ENCODE measurements at regions not wholly inside any gene's neighbourhood (a gene's known extent, or its start where the extent isn't known, plus 50 kb on each side); places are given as distances from the start of the nearest gene placed in this dataset.

DNA sequence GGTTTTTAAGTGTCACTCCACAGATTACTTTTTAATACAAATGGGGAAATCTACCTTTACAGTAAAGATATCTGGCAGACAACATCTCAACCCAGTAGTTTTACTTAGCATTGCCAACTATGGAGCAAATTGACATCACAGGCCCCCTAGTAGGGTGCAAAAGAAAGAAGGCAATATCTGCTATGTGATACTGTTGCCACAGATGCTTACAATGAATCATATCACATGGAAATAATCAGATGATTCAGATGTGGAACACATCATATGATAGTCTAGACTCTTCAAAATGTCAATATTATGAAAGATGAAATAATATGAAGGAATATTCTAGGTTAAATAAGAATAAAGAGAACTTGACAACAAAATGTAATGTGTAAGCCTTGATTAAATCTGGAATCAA lies 322.5 kb downstream of the BMP2 start:
- Histone ChIP-seq H3K4me1 (no peaks in the 10 kb centered on the region), H3K9me3 (no peaks in the 10 kb centered on the region), H3K4me3 (no peak overlapping the region), H3K27me3 (no peaks in the 10 kb centered on the region), H3K27ac (no peak overlapping the region), H3K36me3 (no peaks in the 10 kb centered on the region)
- intact Hi-C loops (cut with DNase I), result no loop called here
- ATAC-seq, result no peak
- no peak for FAIRE-seq
- TF ChIP-seq, protein P1, sequence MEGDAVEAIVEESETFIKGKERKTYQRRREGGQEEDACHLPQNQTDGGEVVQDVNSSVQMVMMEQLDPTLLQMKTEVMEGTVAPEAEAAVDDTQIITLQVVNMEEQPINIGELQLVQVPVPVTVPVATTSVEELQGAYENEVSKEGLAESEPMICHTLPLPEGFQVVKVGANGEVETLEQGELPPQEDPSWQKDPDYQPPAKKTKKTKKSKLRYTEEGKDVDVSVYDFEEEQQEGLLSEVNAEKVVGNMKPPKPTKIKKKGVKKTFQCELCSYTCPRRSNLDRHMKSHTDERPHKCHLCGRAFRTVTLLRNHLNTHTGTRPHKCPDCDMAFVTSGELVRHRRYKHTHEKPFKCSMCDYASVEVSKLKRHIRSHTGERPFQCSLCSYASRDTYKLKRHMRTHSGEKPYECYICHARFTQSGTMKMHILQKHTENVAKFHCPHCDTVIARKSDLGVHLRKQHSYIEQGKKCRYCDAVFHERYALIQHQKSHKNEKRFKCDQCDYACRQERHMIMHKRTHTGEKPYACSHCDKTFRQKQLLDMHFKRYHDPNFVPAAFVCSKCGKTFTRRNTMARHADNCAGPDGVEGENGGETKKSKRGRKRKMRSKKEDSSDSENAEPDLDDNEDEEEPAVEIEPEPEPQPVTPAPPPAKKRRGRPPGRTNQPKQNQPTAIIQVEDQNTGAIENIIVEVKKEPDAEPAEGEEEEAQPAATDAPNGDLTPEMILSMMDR (IDR thresholded peaks at IDR 0.05), result no peak
- no peak for DNase-seq

DNA sequence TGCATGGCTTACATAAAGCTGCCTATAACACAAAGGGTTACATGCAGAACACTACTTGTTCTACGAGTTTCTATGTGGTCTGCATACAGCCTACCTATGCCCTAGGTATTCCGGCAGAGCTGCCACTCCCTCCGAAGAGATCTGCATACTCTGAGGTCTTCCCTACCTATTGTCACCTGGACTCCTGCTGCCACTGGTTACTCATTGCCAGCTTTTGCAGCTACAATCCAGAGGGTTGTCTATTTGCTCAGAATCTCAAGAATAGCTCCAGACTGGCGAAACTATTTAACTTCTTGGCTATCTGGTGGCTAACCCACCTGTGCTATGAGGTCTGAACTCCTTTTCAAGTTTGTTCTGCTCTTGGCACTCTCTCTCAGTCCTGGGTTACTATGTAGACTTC lies 323.3 kb downstream of the BMP2 start:
- no peak for FAIRE-seq
- Histone ChIP-seq H3K27me3 (no peaks in the 10 kb centered on the region), H3K9me3 (no peaks in the 10 kb centered on the region), H3K36me3 (no peaks in the 10 kb centered on the region), H3K4me3 (no peak overlapping the region), H3K4me1 (no peaks in the 10 kb centered on the region), H3K27ac (no peak overlapping the region)
- intact Hi-C loops (cut with DNase I), result no loop called here
- 8 to 11% methylated on average over 4 of the region's 4 CpGs for WGBS, 2 donors
- no peak for DNase-seq
- TF ChIP-seq, protein P1 (IDR thresholded peaks at IDR 0.05), result no peak
- ATAC-seq, result peak in 2 of 4 donors; percentile 54 to 58

DNA sequence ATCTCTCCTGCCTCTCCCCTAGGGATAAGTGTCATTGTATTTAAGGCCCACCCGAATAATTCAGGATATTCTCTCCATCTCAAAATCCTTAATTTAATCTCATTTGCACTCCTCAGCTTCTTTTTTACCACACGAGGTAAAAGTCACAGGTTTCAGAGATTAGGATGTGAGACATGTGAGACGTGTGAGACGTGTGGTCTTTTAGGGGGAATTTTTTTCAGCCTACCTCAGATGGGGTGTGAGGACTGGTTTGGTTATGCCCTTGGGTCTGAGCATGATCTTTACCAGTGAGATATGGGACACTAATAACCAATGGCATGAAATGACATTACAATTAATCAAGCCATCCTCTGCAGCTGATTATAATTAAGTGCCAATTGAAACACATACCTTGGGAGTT lies 324.2 kb downstream of the BMP2 start:
- WGBS, 2 donors, result 56 to 68% methylated on average over 4 of the region's 4 CpGs
- Histone ChIP-seq H3K4me3 (no peak overlapping the region), H3K4me1 (no peaks in the 10 kb centered on the region), H3K36me3 (no peaks in the 10 kb centered on the region), H3K27ac (no peak overlapping the region), H3K9me3 (no peaks in the 10 kb centered on the region), H3K27me3 (no peaks in the 10 kb centered on the region)
- ATAC-seq (no peak), DNase-seq (no peak), FAIRE-seq (no peak)
- intact Hi-C loops (cut with DNase I), result no loop called here
- TF ChIP-seq, protein P1 (IDR thresholded peaks at IDR 0.05), result no peak

DNA sequence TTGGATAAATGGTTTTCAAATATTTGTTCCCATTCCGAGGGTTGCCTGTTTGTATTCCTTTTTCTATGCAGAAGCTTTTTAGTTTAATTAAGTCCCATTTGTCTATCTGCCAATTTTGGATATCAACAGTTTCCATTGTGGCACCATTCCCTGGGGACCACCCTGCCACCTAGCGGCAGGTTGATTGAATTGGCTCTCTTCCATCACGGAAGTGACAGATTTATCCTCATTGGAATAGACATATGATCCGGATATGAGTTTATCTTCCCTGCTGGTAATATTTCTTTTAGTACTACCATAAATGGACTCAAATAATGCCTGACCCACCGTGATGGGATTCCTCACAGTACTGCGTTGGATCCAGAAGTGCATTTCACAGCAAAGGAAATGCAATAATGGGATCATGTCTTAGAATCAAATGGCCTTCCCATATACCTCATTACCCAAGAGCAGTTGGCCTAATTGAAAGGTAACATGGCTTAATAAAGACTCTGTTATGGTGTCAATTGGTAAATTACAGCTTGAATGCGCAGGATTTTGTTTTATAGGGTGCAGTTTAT lies 327.0 kb downstream of the BMP2 start:
- no peak for FAIRE-seq
- 22 to 23% methylated on average over 7 of the region's 7 CpGs for WGBS, 2 donors

DNA sequence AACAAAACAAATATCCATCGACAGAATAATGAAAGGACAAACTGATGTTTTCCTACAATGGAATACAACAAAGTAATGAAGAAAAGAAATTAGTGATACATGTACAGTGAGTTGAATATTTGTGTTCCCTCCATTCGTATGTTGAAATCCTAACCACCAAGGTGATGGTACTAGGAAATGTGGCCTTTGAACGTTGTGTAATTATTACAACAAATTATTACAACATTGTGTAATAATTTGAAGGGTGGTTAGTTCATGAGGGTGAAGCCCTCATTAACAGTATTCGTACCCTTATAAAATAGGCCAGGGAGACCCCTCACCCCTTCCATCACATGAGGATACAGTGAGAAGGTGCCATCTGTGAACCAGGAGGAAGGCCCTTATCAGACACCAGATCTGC lies 339.4 kb downstream of the BMP2 start:
- H3K36me3 ChIP-seq, result no peaks in the 10 kb centered on the region
- DNase-seq (no peak), FAIRE-seq (no peak), ATAC-seq (no peak)
- intact Hi-C loops (cut with DNase I), result no loop called here
- TF ChIP-seq, protein P1 (IDR thresholded peaks at IDR 0.05), result no peak
- no peak overlapping the region for H3K27ac ChIP-seq
- H3K27me3 ChIP-seq, result no peaks in the 10 kb centered on the region
- WGBS, 2 donors, result 66 to 74% methylated on average over 4 of the region's 4 CpGs
- H3K9me3 ChIP-seq, result no peaks in the 10 kb centered on the region
- no peaks in the 10 kb centered on the region for H3K4me1 ChIP-seq
- H3K4me3 ChIP-seq, result no peak overlapping the region

More for the DNA sequence above, 327.0 kb downstream of the BMP2 start:
- DNase-seq (peak in 2 of 6 donors; percentile 20 to 28), ATAC-seq (peak in 1 of 4 donors; percentile 39)
- no peaks in the 10 kb centered on the region for H3K9me3 ChIP-seq
- H3K4me1 ChIP-seq, result no peaks in the 10 kb centered on the region
- H3K27ac ChIP-seq, result no peak overlapping the region
- TF ChIP-seq, protein P1 (IDR thresholded peaks at IDR 0.05), result peak in 3 of 4 donors; percentile 6 to 22 (median 22)
- no peaks in the 10 kb centered on the region for H3K27me3 ChIP-seq
- no peak overlapping the region for H3K4me3 ChIP-seq
- no peaks in the 10 kb centered on the region for H3K36me3 ChIP-seq
- intact Hi-C loops (cut with DNase I), result no loop called here
